Astrocyte of the spinal cord (primary cell): ENCODE measurements at regions not wholly inside any gene's neighbourhood (a gene's known extent, or its start where the extent isn't known, plus 50 kb on each side); places are given as distances from the start of the nearest gene placed in this dataset.

Experiments
- DNase-seq: peaks from one replicate; pipeline ENCODE4 v3.0.0; 2011; ENCODE audit warnings: low read depth, low spot score
- H3K4me3 ChIP-seq: 2 replicates; pipeline ENCODE4 v1.5.1; 2011; ENCODE audit warnings: low read depth, mild to moderate bottlenecking, low read length, moderate library complexity
- in situ Hi-C: cut with HindIII; loops from 2 replicates; pipeline ENCODE4 v1.10.0; 2017; ENCODE audit warnings: low sequenced_read_pairs
- TF ChIP-seq, protein P1 (sequence below): IDR thresholded peaks from 2 replicates; pipeline ENCODE4 v1.5.1; 2012; ENCODE audit warnings: low read depth, mild to moderate bottlenecking, low read length, inconsistent platforms

DNA sequence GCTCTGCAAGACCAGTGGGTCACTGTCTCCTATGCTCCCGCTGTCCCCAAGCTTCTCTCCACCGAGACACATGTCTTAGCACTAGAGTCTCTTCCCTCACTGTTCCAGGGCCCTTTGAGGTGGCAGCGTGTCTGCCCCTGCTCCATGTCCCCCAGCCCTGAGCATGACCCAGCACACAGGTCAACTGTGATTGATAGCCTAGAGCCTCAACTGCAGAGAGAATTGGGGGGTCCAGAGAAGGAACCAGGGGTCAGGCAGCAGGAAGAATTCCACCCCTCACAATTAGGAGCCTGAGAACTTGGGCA is 54.6 kb upstream of the ODC1 start:
- DNase-seq, result no peak
- TF ChIP-seq, protein P1, sequence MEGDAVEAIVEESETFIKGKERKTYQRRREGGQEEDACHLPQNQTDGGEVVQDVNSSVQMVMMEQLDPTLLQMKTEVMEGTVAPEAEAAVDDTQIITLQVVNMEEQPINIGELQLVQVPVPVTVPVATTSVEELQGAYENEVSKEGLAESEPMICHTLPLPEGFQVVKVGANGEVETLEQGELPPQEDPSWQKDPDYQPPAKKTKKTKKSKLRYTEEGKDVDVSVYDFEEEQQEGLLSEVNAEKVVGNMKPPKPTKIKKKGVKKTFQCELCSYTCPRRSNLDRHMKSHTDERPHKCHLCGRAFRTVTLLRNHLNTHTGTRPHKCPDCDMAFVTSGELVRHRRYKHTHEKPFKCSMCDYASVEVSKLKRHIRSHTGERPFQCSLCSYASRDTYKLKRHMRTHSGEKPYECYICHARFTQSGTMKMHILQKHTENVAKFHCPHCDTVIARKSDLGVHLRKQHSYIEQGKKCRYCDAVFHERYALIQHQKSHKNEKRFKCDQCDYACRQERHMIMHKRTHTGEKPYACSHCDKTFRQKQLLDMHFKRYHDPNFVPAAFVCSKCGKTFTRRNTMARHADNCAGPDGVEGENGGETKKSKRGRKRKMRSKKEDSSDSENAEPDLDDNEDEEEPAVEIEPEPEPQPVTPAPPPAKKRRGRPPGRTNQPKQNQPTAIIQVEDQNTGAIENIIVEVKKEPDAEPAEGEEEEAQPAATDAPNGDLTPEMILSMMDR, result no peak
- in situ Hi-C loops, result no loop called here
- H3K4me3 ChIP-seq, result no peak overlapping the region

DNA sequence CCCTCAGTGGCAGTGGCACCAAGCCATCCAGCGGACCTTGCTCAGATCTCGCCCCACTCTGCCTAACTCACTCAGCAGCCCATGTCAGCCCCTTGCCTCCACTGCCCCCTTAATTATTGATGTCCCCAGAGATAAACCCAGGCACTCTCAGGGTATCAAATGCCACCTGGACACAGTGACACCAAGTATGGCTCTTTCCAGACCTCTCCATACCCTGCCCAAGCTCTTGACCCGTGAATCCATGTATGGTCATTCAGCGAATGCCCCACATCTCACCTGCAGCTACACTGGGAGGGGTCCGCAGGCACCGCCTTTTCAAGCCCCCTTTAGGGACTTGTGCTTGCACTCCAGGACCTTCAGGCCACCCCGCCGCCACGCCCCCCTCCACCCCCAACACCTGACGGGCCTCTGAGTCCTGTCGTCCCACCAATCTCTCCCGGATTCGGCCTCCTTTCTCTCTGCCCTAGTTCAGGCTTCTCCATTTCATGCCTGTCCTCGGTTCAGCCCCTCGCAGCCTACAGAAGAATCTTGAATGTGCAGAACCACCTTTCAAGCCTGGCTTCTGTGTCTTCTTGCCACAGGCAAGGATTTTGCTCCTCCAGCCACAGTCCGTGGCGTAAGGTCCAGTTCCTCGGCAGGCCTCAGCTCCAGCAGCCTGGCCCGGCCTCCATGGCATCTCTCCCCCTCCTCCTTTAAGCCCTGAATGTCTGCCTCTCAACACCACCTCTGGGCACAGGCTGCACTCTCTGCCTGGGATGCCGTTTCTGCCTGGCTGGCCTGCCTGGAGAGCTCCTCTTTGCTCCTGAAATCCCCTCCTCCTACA is 54.1 kb upstream of the ODC1 start:
- DNase-seq, result no peak
- TF ChIP-seq, protein P1, result no peak
- H3K4me3 ChIP-seq, result no peak overlapping the region
- in situ Hi-C loops, result no loop called here

DNA sequence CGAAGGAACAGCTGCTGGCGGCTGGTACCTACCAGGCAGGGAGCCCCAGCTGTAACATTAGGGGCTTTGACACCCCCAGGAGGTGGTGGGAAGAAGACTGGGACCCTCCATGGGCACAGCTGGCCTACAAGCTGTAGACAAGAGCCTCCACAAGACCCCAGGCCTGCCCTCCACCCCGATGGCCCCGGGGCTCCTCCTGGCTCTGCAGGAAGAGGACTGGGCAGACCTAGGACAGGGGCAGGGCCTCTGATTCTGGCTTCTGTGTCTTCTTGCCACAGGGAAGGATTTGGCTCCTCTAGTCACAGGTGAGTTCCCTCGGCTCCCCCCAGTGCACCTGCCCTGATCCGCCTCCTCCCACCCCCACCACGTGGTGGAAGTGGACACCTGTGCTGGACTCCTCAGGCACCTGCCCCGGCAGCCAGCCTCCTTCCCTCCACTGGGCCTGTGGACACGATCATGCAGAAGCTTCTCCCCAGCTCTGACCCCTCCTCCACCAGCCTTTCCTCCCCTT is 53.4 kb upstream of the ODC1 start:
- in situ Hi-C loops, result no loop called here
- no peak overlapping the region for H3K4me3 ChIP-seq
- DNase-seq, result no peak
- TF ChIP-seq, protein P1, result no peak

DNA sequence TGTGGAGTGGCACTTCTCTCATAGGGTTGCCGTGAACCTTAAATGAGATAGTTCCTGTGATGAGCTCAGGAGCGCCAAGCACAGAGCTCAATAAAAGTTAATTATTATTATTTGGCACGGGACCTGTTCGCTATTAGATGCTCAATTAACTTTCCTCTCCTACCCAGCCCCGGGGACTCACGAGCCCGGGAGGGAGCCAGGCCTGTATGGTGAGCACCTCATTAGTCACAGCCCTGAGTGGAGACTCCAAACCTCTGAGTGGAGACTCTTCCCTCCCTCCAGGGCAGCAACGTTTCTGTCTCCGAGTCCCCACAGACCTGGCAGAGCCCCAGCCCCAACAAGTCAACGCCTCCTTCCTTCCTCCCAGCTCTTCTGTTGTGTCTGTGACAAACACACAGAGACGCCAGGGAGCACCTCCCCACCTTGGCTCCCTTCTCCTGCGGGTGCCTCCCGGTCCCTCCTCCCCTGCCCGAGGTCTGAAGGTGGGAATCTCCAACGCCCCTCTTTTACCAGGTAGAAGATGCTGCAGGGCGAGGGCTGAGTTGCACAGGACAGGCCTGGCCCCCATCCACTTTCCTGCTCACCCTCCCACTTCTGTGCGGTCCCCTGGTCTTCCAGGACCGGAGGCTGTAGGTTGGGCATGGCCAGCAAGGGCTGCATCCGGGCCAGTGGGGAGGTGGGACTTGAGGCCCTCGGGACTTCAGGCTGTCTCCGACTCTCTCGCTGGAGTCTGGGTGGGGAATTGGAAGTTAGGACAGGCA is 52.7 kb upstream of the ODC1 start:
- H3K4me3 ChIP-seq, result no peak overlapping the region
- TF ChIP-seq, protein P1, result no peak
- no peak for DNase-seq
- in situ Hi-C loops, result no loop called here

DNA sequence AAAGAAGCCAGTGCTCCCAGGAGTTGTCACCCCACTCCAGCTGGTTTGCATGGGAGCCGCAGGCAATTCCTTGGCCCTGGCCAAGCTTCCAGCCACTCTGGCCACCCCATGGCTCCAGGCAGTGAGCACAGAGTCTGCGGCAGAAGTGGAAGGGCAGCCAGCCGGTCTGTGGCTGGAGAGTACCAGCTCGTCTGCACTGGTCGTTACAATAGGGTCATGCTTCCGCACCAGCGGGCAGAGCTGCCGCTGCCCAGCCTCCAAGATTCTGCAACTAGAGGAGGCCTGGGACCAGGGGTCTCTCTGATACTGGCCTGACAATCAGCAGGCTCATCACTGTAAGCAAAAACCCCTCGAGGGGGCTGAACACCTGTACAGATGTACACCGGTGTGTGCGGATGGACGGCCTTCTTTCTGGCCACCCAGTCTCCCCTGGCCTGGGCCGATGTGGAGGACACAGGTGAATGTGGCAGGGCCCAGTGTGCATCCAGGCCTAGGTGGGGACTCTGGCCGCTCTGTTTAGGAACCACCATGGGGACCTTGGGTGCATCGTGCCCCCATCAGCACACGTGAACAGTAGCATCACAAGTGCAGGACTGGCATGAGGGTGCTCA is 51.9 kb upstream of the ODC1 start:
- in situ Hi-C loops, result no loop called here
- DNase-seq, result no peak
- TF ChIP-seq, protein P1, result no peak
- H3K4me3 ChIP-seq, result no peak overlapping the region

DNA sequence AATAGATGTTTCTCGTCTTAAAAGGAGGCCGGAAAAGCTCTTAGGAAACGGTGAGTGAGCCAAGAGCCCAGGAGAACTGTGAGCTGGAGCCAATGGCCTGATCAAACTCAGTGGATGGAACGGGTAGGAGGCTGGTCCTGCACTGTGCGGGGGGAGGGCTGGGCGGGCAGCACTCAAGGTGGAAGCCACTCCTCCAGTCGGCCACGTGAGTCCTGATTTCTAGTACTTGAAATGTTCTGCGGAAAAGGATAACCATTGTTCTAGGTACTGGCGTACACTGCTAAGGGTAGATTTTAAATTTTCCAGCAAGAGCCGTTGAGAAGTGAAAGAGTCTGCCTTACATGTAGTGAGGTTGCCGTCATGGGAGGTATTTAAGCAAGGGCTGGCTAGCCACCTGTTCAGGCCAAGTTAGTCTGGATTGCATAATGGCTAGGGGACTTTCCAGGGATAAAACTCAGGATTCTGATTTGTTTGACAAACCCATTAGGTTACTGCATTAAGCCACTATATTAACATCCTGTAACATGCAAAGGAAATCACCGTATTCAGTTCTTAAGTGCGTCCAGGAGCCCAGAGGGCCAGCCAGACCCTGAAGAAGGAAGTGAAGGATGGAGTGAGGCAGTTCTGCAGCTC is 51.3 kb upstream of the ODC1 start:
- TF ChIP-seq, protein P1, result no peak
- DNase-seq, result no peak
- in situ Hi-C loops, result no loop called here
- H3K4me3 ChIP-seq, result no peak overlapping the region
